BLaER1 (cell line): ENCODE measurements at regions not wholly inside any gene's neighbourhood (a gene's known extent, or its start where the extent isn't known, plus 50 kb on each side); places are given as distances from the start of the nearest gene placed in this dataset.

Experiments used
- H3K27ac ChIP-seq: shearing (Covaris generic); formaldehyde crosslinking; 2 replicates; pipeline ENCODE4 v1.8.1; 2022
- H3K27me3 ChIP-seq: shearing (Covaris generic); formaldehyde crosslinking; 2 replicates; pipeline ENCODE4 v1.8.1; 2022
- H3K36me3 ChIP-seq: shearing (Covaris generic); formaldehyde crosslinking; 2 replicates; pipeline ENCODE4 v1.8.1; 2022
- H3K4me1 ChIP-seq: shearing (Covaris generic); formaldehyde crosslinking; 2 replicates; pipeline ENCODE4 v1.8.1; 2022
- H3K4me2 ChIP-seq: shearing (Covaris generic); formaldehyde crosslinking; 2 replicates; pipeline ENCODE4 v1.8.1; 2022
- H3K4me3 ChIP-seq: shearing (Covaris generic); formaldehyde crosslinking; 2 replicates; pipeline ENCODE4 v1.8.1; 2022
- H3K9ac ChIP-seq: shearing (Covaris generic); formaldehyde crosslinking; 2 replicates; pipeline ENCODE4 v1.8.1; 2022
- H3K9me3 ChIP-seq: shearing (Covaris generic); formaldehyde crosslinking; 2 replicates; pipeline ENCODE4 v1.8.1; 2022
- H4K20me1 ChIP-seq: shearing (Covaris generic); formaldehyde crosslinking; 2 replicates; pipeline ENCODE4 v1.8.1; 2022
- Cebpa-rat ChIP-seq: shearing (Covaris generic); IDR thresholded peaks from 2 replicates; pipeline ENCODE4 v1.8.1; 2022

- Histone ChIP-seq H3K36me3 (no peaks in the 10 kb centered on the region), H3K27me3 (no peaks in the 10 kb centered on the region; the same call in 1 of the 2 replicates), H4K20me1 (no peaks in the 10 kb centered on the region), H3K4me1 (peaks cover 54% of the 10 kb centered on the region), H3K9ac (no peak overlapping the region), H3K4me3 (no peak overlapping the region), H3K27ac (no peak overlapping the region), H3K4me2 (peak overlapping the region; percentile 58), H3K9me3 (peaks cover 17% of the 10 kb centered on the region)
- TF ChIP-seq Cebpa-rat = no peak
Observed at GRCh38 chr4:3699678-3700077, 66.5 kb upstream of the ADRA2C start.

- no peak for TF ChIP-seq Cebpa-rat
- H3K9me3 ChIP-seq = peaks cover 17% of the 10 kb centered on the region
- no peaks in the 10 kb centered on the region for H4K20me1 ChIP-seq
- H3K27me3 ChIP-seq = no peaks in the 10 kb centered on the region; the same call in 1 of the 2 replicates
- peak overlapping the region; percentile 58 for H3K4me2 ChIP-seq
- peaks cover 54% of the 10 kb centered on the region for H3K4me1 ChIP-seq
- no peak overlapping the region for H3K4me3 ChIP-seq
- H3K36me3 ChIP-seq = no peaks in the 10 kb centered on the region
- H3K27ac ChIP-seq = no peak overlapping the region
- H3K9ac ChIP-seq = no peak overlapping the region
Observed at GRCh38 chr4:3699261-3699660, 66.9 kb upstream of the ADRA2C start.

- H3K9ac ChIP-seq = no peak overlapping the region
- H3K27ac ChIP-seq = no peak overlapping the region
- H3K36me3 ChIP-seq = no peaks in the 10 kb centered on the region
- H3K4me2 ChIP-seq = no peak overlapping the region
- no peaks in the 10 kb centered on the region for H4K20me1 ChIP-seq
- H3K9me3 ChIP-seq = peaks cover 17% of the 10 kb centered on the region
- H3K27me3 ChIP-seq = no peaks in the 10 kb centered on the region
- H3K4me3 ChIP-seq = no peak overlapping the region
- no peak for TF ChIP-seq Cebpa-rat
- peaks cover 38% of the 10 kb centered on the region for H3K4me1 ChIP-seq
Observed at GRCh38 chr4:3697033-3697432, 69.2 kb upstream of the ADRA2C start.

- no peak overlapping the region for H3K4me3 ChIP-seq
- no peak for TF ChIP-seq Cebpa-rat
- H3K27ac ChIP-seq = no peak overlapping the region
Observed at GRCh38 chr4:3690551-3691152, 75.5 kb upstream of the ADRA2C start.

GRCh38 chr4:3689576-3690550 is 76.3 kb upstream of the ADRA2C start:
- Histone ChIP-seq H3K27ac (no peak overlapping the region), H3K4me1 (peaks cover 5% of the 10 kb centered on the region; the same call in 1 of the 2 replicates), H3K9me3 (no peaks in the 10 kb centered on the region), H3K27me3 (no peaks in the 10 kb centered on the region), H3K4me2 (no peak overlapping the region), H4K20me1 (no peaks in the 10 kb centered on the region), H3K36me3 (no peaks in the 10 kb centered on the region), H3K4me3 (no peak overlapping the region), H3K9ac (no peak overlapping the region)
- TF ChIP-seq Cebpa-rat = no peak

More at GRCh38 chr4:3690551-3691152, 75.5 kb upstream of the ADRA2C start:
- Histone ChIP-seq H3K9ac (no peak overlapping the region), H3K9me3 (no peaks in the 10 kb centered on the region), H4K20me1 (no peaks in the 10 kb centered on the region), H3K4me1 (peaks cover 5% of the 10 kb centered on the region; the same call in 1 of the 2 replicates), H3K4me2 (no peak overlapping the region), H3K36me3 (no peaks in the 10 kb centered on the region), H3K27me3 (no peaks in the 10 kb centered on the region)

- H3K9ac ChIP-seq = no peak overlapping the region
- no peaks in the 10 kb centered on the region for H3K27me3 ChIP-seq
- no peaks in the 10 kb centered on the region for H3K9me3 ChIP-seq
- H3K4me3 ChIP-seq = no peak overlapping the region
- no peak for TF ChIP-seq Cebpa-rat
- H4K20me1 ChIP-seq = no peaks in the 10 kb centered on the region
- no peak overlapping the region for H3K4me2 ChIP-seq
- no peaks in the 10 kb centered on the region for H3K36me3 ChIP-seq
- H3K4me1 ChIP-seq = peaks cover 5% of the 10 kb centered on the region; the same call in 1 of the 2 replicates
- no peak overlapping the region for H3K27ac ChIP-seq
Observed at GRCh38 chr4:3689006-3689405, 77.2 kb upstream of the ADRA2C start.

GRCh38 chr4:3688018-3688998 is 77.9 kb upstream of the ADRA2C start:
- no peak overlapping the region for H3K4me2 ChIP-seq
- no peak overlapping the region for H3K27ac ChIP-seq
- H3K4me1 ChIP-seq = peaks cover 5% of the 10 kb centered on the region; the same call in 1 of the 2 replicates
- H3K36me3 ChIP-seq = no peaks in the 10 kb centered on the region
- H3K9me3 ChIP-seq = no peaks in the 10 kb centered on the region
- no peak for TF ChIP-seq Cebpa-rat
- no peaks in the 10 kb centered on the region for H3K27me3 ChIP-seq
- H3K9ac ChIP-seq = no peak overlapping the region
- no peak overlapping the region for H3K4me3 ChIP-seq
- H4K20me1 ChIP-seq = no peaks in the 10 kb centered on the region

GRCh38 chr4:3687538-3687937 is 78.6 kb upstream of the ADRA2C start:
- TF ChIP-seq Cebpa-rat = no peak
- H3K4me2 ChIP-seq = no peak overlapping the region
- no peak overlapping the region for H3K4me3 ChIP-seq
- no peaks in the 10 kb centered on the region for H3K9me3 ChIP-seq
- no peak overlapping the region for H3K27ac ChIP-seq
- no peak overlapping the region for H3K9ac ChIP-seq
- H3K4me1 ChIP-seq = peaks cover 12% of the 10 kb centered on the region
- no peaks in the 10 kb centered on the region for H4K20me1 ChIP-seq
- no peaks in the 10 kb centered on the region for H3K27me3 ChIP-seq
- H3K36me3 ChIP-seq = no peaks in the 10 kb centered on the region

- H3K9me3 ChIP-seq = no peaks in the 10 kb centered on the region
- H3K27me3 ChIP-seq = no peaks in the 10 kb centered on the region
- no peak overlapping the region for H3K9ac ChIP-seq
- H3K36me3 ChIP-seq = no peaks in the 10 kb centered on the region
- no peak overlapping the region for H3K4me3 ChIP-seq
- H3K4me2 ChIP-seq = no peak overlapping the region
- H3K27ac ChIP-seq = no peak overlapping the region
- H4K20me1 ChIP-seq = no peaks in the 10 kb centered on the region
- peaks cover 15% of the 10 kb centered on the region for H3K4me1 ChIP-seq
- no peak for TF ChIP-seq Cebpa-rat
Observed at GRCh38 chr4:3686753-3687152, 79.4 kb upstream of the ADRA2C start.
